H1 (cell line): ENCODE measurements at regions not wholly inside any gene's neighbourhood (a gene's known extent, or its start where the extent isn't known, plus 50 kb on each side); places are given as distances from the start of the nearest gene placed in this dataset.

ENCODE experiments used
- CTCF ChIA-PET: fragments of 300-600 bp; sonication (Branson Sonifier 250); formaldehyde crosslinking; loops from one replicate; lab custom pipeline; 2021; ENCODE audit not compliant: partially characterized antibody; lab: Charles Lee
- POLR2A ChIA-PET: fragments of 300-600 bp; sonication (Branson Sonifier 250); formaldehyde crosslinking; loops from one replicate; lab custom pipeline; 2021; ENCODE audit warnings: inconsistent platforms; ENCODE audit not compliant: partially characterized antibody; lab: Charles Lee
- DNase-seq, 2 experiments: peaks; one replicate each; pipeline versions ENCODE4 v3.0.0 to v3.0.0-alpha.2; 2010 to 2022; ENCODE audit warnings: low spot score in 2 of 2, low read depth in 1 of 2, mixed read lengths in 1 of 2
- FAIRE-seq: peaks from 2 replicates; lab custom pipeline; 2011; peaks lifted over from hg19 to GRCh38; lab: Jason Lieb, UNC
- H2AFZ ChIP-seq: 2 replicates; pipeline ENCODE4 v1.8.1; 2012; ENCODE audit warnings: low read length, inconsistent platforms
- H2AK5ac ChIP-seq: 2 replicates; pipeline ENCODE4 v1.6.1; 2013; ENCODE audit warnings: low read depth, low read length
- H2BK120ac ChIP-seq: replicated peaks from 2 replicates; pipeline ENCODE3; 2013; ENCODE audit warnings: low read depth, low read length, inconsistent platforms
- H2BK12ac ChIP-seq: 2 replicates; pipeline ENCODE4 v1.6.1; 2013; ENCODE audit warnings: low read depth, low read length
- H2BK15ac ChIP-seq: 2 replicates; pipeline ENCODE4 v1.6.1; 2013; ENCODE audit warnings: low read length
- H2BK20ac ChIP-seq: 2 replicates; pipeline ENCODE4 v1.6.1; 2013; ENCODE audit warnings: low read length
- H2BK5ac ChIP-seq: 2 replicates; pipeline ENCODE4 v1.6.1; 2013; ENCODE audit warnings: low read depth, low read length
- H3K14ac ChIP-seq: 2 replicates; pipeline ENCODE4 v1.6.1; 2013; ENCODE audit warnings: inconsistent platforms; ENCODE audit not compliant: insufficient read length
- H3K18ac ChIP-seq: 2 replicates; pipeline ENCODE4 v1.6.1; 2013; ENCODE audit warnings: low read length; ENCODE audit errors: extremely low read depth
- H3K23ac ChIP-seq: 2 replicates; pipeline ENCODE4 v1.6.1; 2013; ENCODE audit warnings: inconsistent platforms; ENCODE audit not compliant: insufficient read length
- H3K23me2 ChIP-seq: 2 replicates; pipeline ENCODE4 v1.6.1; 2013; ENCODE audit warnings: low read depth, low read length
- H3K27ac ChIP-seq: 2 replicates; pipeline ENCODE4 v1.6.1; 2011; ENCODE audit warnings: low read depth, low read length, inconsistent platforms
- H3K27me3 ChIP-seq, 4 experiments: replicated peaks in 1 of 4; 1 replicate in 1 of 4; 2 replicates in 3 of 4; pipeline versions ENCODE4 v1.6.1 to v1.8.1; 2011 to 2013; ENCODE audit warnings: low read length in 3 of 4, mild to moderate bottlenecking in 3 of 4, inconsistent platforms in 2 of 4, mixed read lengths in 2 of 4, moderate library complexity in 1 of 4; ENCODE audit not compliant: control insufficient read depth in 3 of 4, insufficient read depth in 3 of 4; ENCODE audit errors: extremely low read depth in 1 of 4
- H3K36me3 ChIP-seq, 4 experiments: 2 replicates each; pipeline versions ENCODE4 v1.6.1 to v1.8.1; 2011 to 2013; ENCODE audit warnings: mild to moderate bottlenecking in 4 of 4, low read length in 3 of 4, moderate library complexity in 2 of 4, control low read depth in 1 of 4, inconsistent platforms in 1 of 4; ENCODE audit not compliant: insufficient read depth in 4 of 4, control insufficient read depth in 2 of 4
- H3K4ac ChIP-seq: replicated peaks from 2 replicates; pipeline ENCODE3; 2013; ENCODE audit warnings: low read length, low read depth, mixed read lengths, inconsistent platforms; ENCODE audit not compliant: insufficient read length
- H3K4me1 ChIP-seq, 4 experiments: replicated peaks in 1 of 4; 1 replicate in 1 of 4; 2 replicates in 3 of 4; pipeline versions ENCODE4 v1.6.1 to v1.8.1; 2011 to 2013; ENCODE audit warnings: low read length in 3 of 4, inconsistent platforms in 2 of 4, mixed read lengths in 1 of 4; ENCODE audit not compliant: insufficient read depth in 4 of 4, control insufficient read depth in 3 of 4
- H3K4me2 ChIP-seq, 2 experiments: 2 replicates each; pipeline versions ENCODE4 v1.6.1 to v1.8.1; 2011 to 2013; ENCODE audit warnings: low read depth in 2 of 2, low read length in 2 of 2, control low read depth in 1 of 2, inconsistent platforms in 1 of 2, mild to moderate bottlenecking in 1 of 2; ENCODE audit not compliant: insufficient read depth in 1 of 2
- H3K4me3 ChIP-seq, 4 experiments: fragments of 200-600, 300-600 bp in 1 of 4; sonication (generic), shearing (Covaris generic), sonication (Bioruptor Twin) in 1 of 4; 2 replicates each; pipeline versions ENCODE4 v1.5.1 to v1.8.1; 2011 to 2016; ENCODE audit warnings: low read length in 4 of 4, low read depth in 3 of 4, control low read depth in 2 of 4, inconsistent platforms in 2 of 4, mild to moderate bottlenecking in 2 of 4, mixed read lengths in 1 of 4, moderate library complexity in 1 of 4; ENCODE audit not compliant: insufficient read depth in 2 of 4; ENCODE audit errors: extremely low read depth in 1 of 4
- H3K56ac ChIP-seq: replicated peaks from 2 replicates; pipeline ENCODE3; 2013; ENCODE audit warnings: low read depth, mild to moderate bottlenecking, mixed read lengths, low read length, inconsistent platforms; ENCODE audit not compliant: insufficient read length
- H3K79me1 ChIP-seq: 2 replicates; pipeline ENCODE4 v1.6.1; 2013; ENCODE audit warnings: low read depth, low read length, control low read depth
- H3K79me2 ChIP-seq, 2 experiments: 2 replicates each; pipeline versions ENCODE4 v1.6.1 to v1.8.1; 2012 to 2013; ENCODE audit warnings: low read length in 2 of 2, mild to moderate bottlenecking in 2 of 2, inconsistent platforms in 1 of 2; ENCODE audit not compliant: insufficient read depth in 2 of 2, control insufficient read depth in 1 of 2
- H3K9ac ChIP-seq, 4 experiments: replicated peaks in 1 of 4; 1 replicate in 1 of 4; 2 replicates in 3 of 4; pipeline versions ENCODE4 v1.6.1 to v1.8.1; 2011 to 2013; ENCODE audit warnings: low read depth in 3 of 4, low read length in 3 of 4, control low read depth in 2 of 4, mild to moderate bottlenecking in 2 of 4, moderate library complexity in 2 of 4, inconsistent platforms in 1 of 4; ENCODE audit errors: extremely low read depth in 1 of 4
- H3K9me3 ChIP-seq, 2 experiments: 2 replicates each; pipeline versions ENCODE4 v1.6.1 to v1.8.1; 2012 to 2013; ENCODE audit warnings: mild to moderate bottlenecking in 2 of 2, moderate library complexity in 2 of 2, control low read depth in 1 of 2, inconsistent platforms in 1 of 2, low read depth in 1 of 2, low read length in 1 of 2, mixed read lengths in 1 of 2; ENCODE audit not compliant: insufficient read depth in 2 of 2
- H4K20me1 ChIP-seq, 2 experiments: replicated peaks in 1 of 2; 2 replicates each; pipeline versions ENCODE3 to v1.8.1; 2011 to 2013; ENCODE audit warnings: inconsistent platforms in 2 of 2, low read length in 2 of 2, mild to moderate bottlenecking in 1 of 2; ENCODE audit not compliant: insufficient read depth in 2 of 2, control insufficient read depth in 1 of 2
- H4K5ac ChIP-seq: 2 replicates; pipeline ENCODE4 v1.6.1; 2013; ENCODE audit warnings: low read length, low read depth, mixed read lengths, inconsistent platforms; ENCODE audit not compliant: insufficient read length
- H4K8ac ChIP-seq: 2 replicates; pipeline ENCODE4 v1.8.0; 2013; ENCODE audit warnings: mild to moderate bottlenecking, moderate library complexity, low read length, inconsistent platforms; ENCODE audit not compliant: insufficient read depth; ENCODE audit errors: extremely low read depth
- H4K91ac ChIP-seq: replicated peaks from 2 replicates; pipeline ENCODE3; 2013; ENCODE audit warnings: low read length, mixed read lengths, inconsistent platforms; ENCODE audit not compliant: insufficient read length
- ATF2 ChIP-seq: IDR thresholded peaks from 2 replicates; pipeline ENCODE4 v1.6.1; 2012; ENCODE audit warnings: low read length, inconsistent platforms
- BRCA1 ChIP-seq: IDR thresholded peaks from 2 replicates; pipeline ENCODE4 v1.6.1; 2012; ENCODE audit warnings: low read depth, low read length, improper control_type of control experiment
- CBX5 ChIP-seq: fragments of 300-800, 300-1000 bp; sonication (generic); IDR thresholded peaks from 2 replicates; pipeline ENCODE4 v1.7.1; 2016; ENCODE audit warnings: antibody characterized with exemption, low read length, low read depth
- CBX8 ChIP-seq: fragments of 300-800, 300-1000 bp; sonication (generic); IDR thresholded peaks from 2 replicates; pipeline ENCODE4 v1.7.1; 2016; ENCODE audit warnings: low read depth, low read length, borderline replicate concordance
- EGR1 ChIP-seq: IDR thresholded peaks from 2 replicates; pipeline ENCODE4 v1.6.1; 2011; ENCODE audit warnings: low read depth, low read length, borderline replicate concordance
- EZH2 ChIP-seq: fragments of 200-600 bp; sonication (generic); IDR thresholded peaks from 2 replicates; pipeline ENCODE4 v1.7.1; 2012; ENCODE audit warnings: low read depth, mild to moderate bottlenecking, moderate library complexity, low read length, inconsistent platforms; ENCODE audit not compliant: severe bottlenecking
- JUN ChIP-seq: IDR thresholded peaks from 2 replicates; pipeline ENCODE4 v1.6.1; 2011; ENCODE audit warnings: low read depth, mild to moderate bottlenecking, improper control_type of control experiment, low read length
- KDM4A ChIP-seq: IDR thresholded peaks from one replicate; pipeline ENCODE4 v1.7.1; 2012; ENCODE audit warnings: low read depth, mild to moderate bottlenecking, moderate library complexity, low read length, inconsistent platforms; ENCODE audit not compliant: severe bottlenecking
- PHF8 ChIP-seq: fragments of 200-600 bp; sonication (generic); conservative IDR thresholded peaks from 2 replicates; pipeline ENCODE4 v1.7.1; 2012; ENCODE audit warnings: low read depth, mild to moderate bottlenecking, inconsistent platforms, low read length, moderate library complexity
- SAP30 ChIP-seq: fragments of 300-600 bp; sonication (generic); IDR thresholded peaks from 2 replicates; pipeline ENCODE4 v1.7.1; 2012; ENCODE audit warnings: low read length, moderate library complexity, mild to moderate bottlenecking, inconsistent platforms; ENCODE audit not compliant: insufficient read depth, insufficient replicate concordance
- SIN3A ChIP-seq, 2 experiments: IDR thresholded peaks in 1 of 2; conservative IDR thresholded peaks in 1 of 2; 2 replicates each; pipeline ENCODE4 v1.6.1; 2011 to 2012; ENCODE audit warnings: low read length in 2 of 2, improper control_type of control experiment in 1 of 2, low read depth in 1 of 2, mild to moderate bottlenecking in 1 of 2
- SP1 ChIP-seq: IDR thresholded peaks from 2 replicates; pipeline ENCODE4 v1.6.1; 2011; ENCODE audit warnings: low read depth, low read length
- TBP ChIP-seq: IDR thresholded peaks from 2 replicates; pipeline ENCODE4 v1.6.1; 2011; ENCODE audit warnings: low read depth, low read length, improper control_type of control experiment
- WGBS, 2 experiments: shearing (Covaris generic) in 1 of 2; methylation state at CpG; one replicate each; pipeline versions ENCODE4 v1.1.6 to v1.1.7; 2013 to 2015; ENCODE audit warnings: low lambda C conversion rate in 2 of 2, mixed read lengths in 2 of 2, inconsistent platforms in 1 of 2, low coverage in 1 of 2, missing lambda C conversion rate in 1 of 2; ENCODE audit not compliant: insufficient replicate concordance in 2 of 2, insufficient coverage in 1 of 2, insufficient read length in 1 of 2; ENCODE audit errors: extremely low coverage in 1 of 2, missing lambda C conversion rate in 1 of 2; 5-methylcytosine and 5-hydroxymethylcytosine counted together

DNA sequence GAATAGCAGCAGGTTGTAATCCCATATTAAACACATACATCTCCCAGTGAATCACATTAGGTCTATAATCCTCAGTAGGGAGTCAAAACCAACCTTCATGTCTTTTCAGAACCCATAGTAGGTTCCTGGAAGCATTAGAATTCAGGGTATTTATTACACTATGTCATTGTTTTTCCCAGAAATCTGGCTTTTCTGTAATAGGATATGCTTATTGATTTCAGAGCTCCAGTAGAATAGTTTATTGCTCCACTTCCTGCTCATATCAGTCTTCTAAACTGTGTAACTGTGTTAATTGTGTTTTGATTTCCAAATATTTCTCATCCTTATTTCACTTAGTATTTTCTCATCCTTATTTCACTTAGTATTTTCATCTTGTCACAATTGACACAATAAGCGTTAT, 268.0 kb downstream of the CCDC59 start:
- Histone ChIP-seq H4K5ac (no peak overlapping the region), H3K27me3 (no peaks in the 10 kb centered on the region), H2BK20ac (no peak overlapping the region), H4K91ac (no peak overlapping the region), H3K27ac (no peak overlapping the region), H3K14ac (no peak overlapping the region), H2BK5ac (no peak overlapping the region), H3K36me3 (no peaks in the 10 kb centered on the region), H2BK15ac (no peak overlapping the region), H3K23me2 (no peaks in the 10 kb centered on the region), H3K18ac (no peak overlapping the region), H2AFZ (no peak overlapping the region), H2BK12ac (no peak overlapping the region), H4K8ac (no peak overlapping the region), H4K20me1 (no peaks in the 10 kb centered on the region), H3K4ac (no peak overlapping the region), H3K9me3 (no peaks in the 10 kb centered on the region), H3K56ac (no peak overlapping the region), H3K9ac (no peak overlapping the region), H3K79me2 (no peaks in the 10 kb centered on the region), H2BK120ac (no peak overlapping the region), H3K4me3 (no peak overlapping the region), H3K79me1 (no peaks in the 10 kb centered on the region), H3K23ac (no peak overlapping the region), H3K4me2 (no peak overlapping the region), H3K4me1 (no peaks in the 10 kb centered on the region), H2AK5ac (no peak overlapping the region)
- DNase-seq, result no peak
- POLR2A ChIA-PET, result no interaction called here
- CTCF ChIA-PET, result no interaction called here
- TF ChIP-seq ATF2 (no peak), CBX5 (no peak), EZH2 (no peak), SAP30 (no peak), PHF8 (no peak), EGR1 (no peak), CBX8 (no peak), SIN3A (conservative IDR thresholded peaks at IDR 0.05 in 1 of 2, IDR thresholded peaks at IDR 0.05 in 1 of 2; ENCODE audit: low read depth in 1 of 2, low read length in 2 of 2) (no peak), JUN (no peak), TBP (no peak), SP1 (no peak), BRCA1 (no peak), KDM4A (no peak)
- FAIRE-seq, result no peak
- WGBS, 2 experiments, result 89% methylated on average over 1 of the region's 1 CpG; no CpG with 5 or more reads in 1 of the 2 experiments
